ENCODE measurements at regions not wholly inside any gene's neighbourhood (a gene's known extent, or its start where the extent isn't known, plus 50 kb on each side); places are given as distances from the start of the nearest gene placed in this dataset.

DNA sequence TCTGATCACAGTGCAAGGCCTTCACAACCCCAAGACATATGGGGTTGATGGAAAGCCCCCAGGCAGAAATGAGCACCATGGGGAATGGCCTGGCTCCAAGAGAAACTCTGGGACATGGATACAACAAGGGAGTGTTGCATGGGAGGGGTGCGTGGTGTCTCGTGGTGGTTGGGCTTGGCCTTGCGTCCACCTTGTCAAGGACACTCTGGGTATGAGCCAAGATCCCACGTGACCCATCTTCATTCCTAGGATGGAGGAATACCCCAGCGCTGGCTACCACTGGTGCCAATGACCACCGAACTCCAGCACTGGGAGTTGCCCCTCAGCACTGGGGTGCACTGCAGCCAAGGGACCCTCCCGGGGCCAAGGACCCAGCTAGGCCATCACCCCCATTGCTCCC lies 267.5 kb upstream of the AGTR2 start:
- Histone ChIP-seq H3K4me1 (no peaks in the 10 kb centered on the region), H3K4me3 (no peak overlapping the region), H3K36me3 (no peaks in the 10 kb centered on the region), H3K27ac (no peak overlapping the region), H3K9me3 (no peaks in the 10 kb centered on the region), H3K27me3 (no peaks in the 10 kb centered on the region)
- no peak for DNase-seq
- intact Hi-C loops (cut with DNase I): no loop called here
- WGBS, 2 donors: 94 to 95% methylated on average over 7 of the region's 7 CpGs
- no peak for TF ChIP-seq EP300 (IDR thresholded peaks at IDR 0.05)
- no peak for TF ChIP-seq POLR2A (IDR thresholded peaks at IDR 0.05)
- no peak for TF ChIP-seq POLR2AphosphoS5 (IDR thresholded peaks at IDR 0.05)
- TF ChIP-seq, protein P1, sequence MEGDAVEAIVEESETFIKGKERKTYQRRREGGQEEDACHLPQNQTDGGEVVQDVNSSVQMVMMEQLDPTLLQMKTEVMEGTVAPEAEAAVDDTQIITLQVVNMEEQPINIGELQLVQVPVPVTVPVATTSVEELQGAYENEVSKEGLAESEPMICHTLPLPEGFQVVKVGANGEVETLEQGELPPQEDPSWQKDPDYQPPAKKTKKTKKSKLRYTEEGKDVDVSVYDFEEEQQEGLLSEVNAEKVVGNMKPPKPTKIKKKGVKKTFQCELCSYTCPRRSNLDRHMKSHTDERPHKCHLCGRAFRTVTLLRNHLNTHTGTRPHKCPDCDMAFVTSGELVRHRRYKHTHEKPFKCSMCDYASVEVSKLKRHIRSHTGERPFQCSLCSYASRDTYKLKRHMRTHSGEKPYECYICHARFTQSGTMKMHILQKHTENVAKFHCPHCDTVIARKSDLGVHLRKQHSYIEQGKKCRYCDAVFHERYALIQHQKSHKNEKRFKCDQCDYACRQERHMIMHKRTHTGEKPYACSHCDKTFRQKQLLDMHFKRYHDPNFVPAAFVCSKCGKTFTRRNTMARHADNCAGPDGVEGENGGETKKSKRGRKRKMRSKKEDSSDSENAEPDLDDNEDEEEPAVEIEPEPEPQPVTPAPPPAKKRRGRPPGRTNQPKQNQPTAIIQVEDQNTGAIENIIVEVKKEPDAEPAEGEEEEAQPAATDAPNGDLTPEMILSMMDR (IDR thresholded peaks at IDR 0.05): no peak

DNA sequence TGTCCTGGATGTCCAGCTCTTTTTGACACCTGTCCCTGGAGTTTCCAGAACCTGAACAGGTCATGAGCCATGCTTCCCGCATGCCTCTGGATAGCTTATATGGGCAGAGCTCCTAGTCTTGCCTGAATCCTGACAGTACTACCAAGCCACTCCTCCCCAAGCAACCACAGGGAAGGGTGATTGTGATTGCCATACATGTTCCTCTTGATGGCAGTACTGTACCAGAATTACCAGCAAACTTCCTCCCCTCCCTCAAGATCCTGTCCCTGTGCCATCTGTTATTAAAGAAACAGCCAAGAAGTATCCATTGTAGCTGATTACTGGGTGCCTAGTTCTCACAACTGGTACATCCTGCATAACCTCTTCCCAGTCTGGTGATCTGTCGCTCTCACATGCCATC lies 264.3 kb upstream of the AGTR2 start:
- intact Hi-C loops (cut with DNase I): no loop called here
- WGBS, 2 donors: 96 to 98% methylated on average over 2 of the region's 2 CpGs
- Histone ChIP-seq H3K4me3 (no peak overlapping the region), H3K27ac (no peak overlapping the region), H3K36me3 (no peaks in the 10 kb centered on the region), H3K9me3 (no peaks in the 10 kb centered on the region), H3K4me1 (no peaks in the 10 kb centered on the region), H3K27me3 (no peaks in the 10 kb centered on the region)
- TF ChIP-seq, protein P1 (IDR thresholded peaks at IDR 0.05): no peak
- no peak for TF ChIP-seq POLR2AphosphoS5 (IDR thresholded peaks at IDR 0.05)
- TF ChIP-seq EP300 (IDR thresholded peaks at IDR 0.05): no peak
- no peak for TF ChIP-seq POLR2A (IDR thresholded peaks at IDR 0.05)
- no peak for DNase-seq

DNA sequence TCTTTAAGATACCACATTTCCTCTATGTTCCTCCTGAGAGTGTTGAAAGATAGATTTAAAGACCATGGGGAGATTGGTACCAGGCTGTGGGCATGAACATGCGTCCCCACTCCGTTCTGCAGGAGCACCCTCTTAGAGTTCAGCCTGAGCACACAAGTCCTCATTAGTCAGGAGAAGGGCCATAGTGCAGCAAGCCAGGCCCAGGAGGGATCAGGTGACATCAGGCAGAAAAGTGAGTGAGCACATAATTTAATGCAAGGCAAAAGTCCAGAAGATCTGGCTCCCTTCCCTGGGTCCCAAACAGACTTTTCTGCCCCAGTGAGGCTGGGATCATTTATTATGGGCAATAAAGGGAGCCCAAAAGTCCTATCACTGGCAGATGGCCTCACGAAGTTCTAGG lies 263.7 kb upstream of the AGTR2 start:
- intact Hi-C loops (cut with DNase I): no loop called here
- no peaks in the 10 kb centered on the region for H3K27me3 ChIP-seq
- no peak for DNase-seq
- H3K4me3 ChIP-seq: no peak overlapping the region
- H3K9me3 ChIP-seq: no peaks in the 10 kb centered on the region
- H3K4me1 ChIP-seq: no peaks in the 10 kb centered on the region
- H3K27ac ChIP-seq: no peak overlapping the region
- TF ChIP-seq POLR2AphosphoS5 (IDR thresholded peaks at IDR 0.05) (no peak), POLR2A (IDR thresholded peaks at IDR 0.05) (no peak), EP300 (IDR thresholded peaks at IDR 0.05) (no peak)
- TF ChIP-seq, protein P1 (IDR thresholded peaks at IDR 0.05): no peak
- WGBS, 2 donors: 74 to 87% methylated on average over 3 of the region's 3 CpGs
- H3K36me3 ChIP-seq: no peaks in the 10 kb centered on the region

DNA sequence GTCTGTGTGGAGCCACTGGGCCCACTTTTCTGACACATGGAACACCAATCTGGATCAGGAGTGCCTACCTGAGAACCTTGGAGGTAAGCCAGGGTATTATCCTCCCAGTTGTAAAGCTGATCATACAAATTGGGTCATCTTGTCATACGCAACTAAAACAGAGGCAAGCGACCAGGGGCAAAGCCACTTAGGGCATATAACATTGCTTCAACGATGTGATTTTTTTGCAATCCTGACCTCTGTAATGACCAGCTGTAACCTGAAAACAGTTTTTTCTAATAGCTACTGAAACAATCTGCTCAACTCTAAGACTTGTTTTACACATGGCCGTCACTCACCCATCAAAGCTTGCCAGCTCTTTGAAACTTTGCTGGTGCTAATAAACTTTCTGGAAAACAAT lies 261.5 kb upstream of the AGTR2 start:
- DNase-seq: no peak
- H3K27me3 ChIP-seq: no peaks in the 10 kb centered on the region
- WGBS, 2 donors: 91 to 93% methylated on average over 4 of the region's 4 CpGs
- H3K9me3 ChIP-seq: no peaks in the 10 kb centered on the region
- TF ChIP-seq POLR2A (IDR thresholded peaks at IDR 0.05) (no peak), EP300 (IDR thresholded peaks at IDR 0.05) (no peak), POLR2AphosphoS5 (IDR thresholded peaks at IDR 0.05) (no peak)
- TF ChIP-seq, protein P1 (IDR thresholded peaks at IDR 0.05): no peak
- H3K36me3 ChIP-seq: no peaks in the 10 kb centered on the region
- intact Hi-C loops (cut with DNase I): no loop called here
- no peaks in the 10 kb centered on the region for H3K4me1 ChIP-seq
- H3K4me3 ChIP-seq: no peak overlapping the region
- H3K27ac ChIP-seq: no peak overlapping the region

DNA sequence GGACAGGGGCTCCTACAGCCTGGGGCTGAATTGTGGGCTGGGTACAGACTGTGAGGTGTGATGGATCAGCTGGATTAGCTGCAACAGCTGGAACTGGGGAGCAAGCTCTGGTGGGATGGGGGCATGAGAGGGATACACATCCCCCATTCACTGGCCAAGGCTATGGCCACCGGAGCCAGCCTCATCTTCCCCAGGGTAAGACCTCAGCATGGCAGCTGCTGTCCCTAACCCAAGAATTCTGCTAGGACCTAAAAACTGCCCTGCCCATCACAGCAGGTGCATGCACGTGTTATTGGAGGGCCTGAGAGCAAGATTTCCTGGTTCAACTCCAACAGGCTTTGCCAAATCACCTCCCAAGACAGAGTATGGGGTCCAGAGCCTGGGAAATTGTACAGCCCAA lies 258.6 kb upstream of the AGTR2 start:
- Histone ChIP-seq H3K9me3 (no peaks in the 10 kb centered on the region), H3K27ac (no peak overlapping the region), H3K4me3 (no peak overlapping the region), H3K27me3 (no peaks in the 10 kb centered on the region), H3K36me3 (no peaks in the 10 kb centered on the region), H3K4me1 (no peaks in the 10 kb centered on the region)
- WGBS, 2 donors: 31 to 89% methylated on average over 2 of the region's 2 CpGs
- TF ChIP-seq POLR2A (IDR thresholded peaks at IDR 0.05) (no peak), POLR2AphosphoS5 (IDR thresholded peaks at IDR 0.05) (no peak), EP300 (IDR thresholded peaks at IDR 0.05) (no peak)
- TF ChIP-seq, protein P1 (IDR thresholded peaks at IDR 0.05): no peak
- DNase-seq: no peak
- intact Hi-C loops (cut with DNase I): no loop called here

Data from sigmoid colon (tissue), 6 donors.